Lower lobe of right lung (tissue), 2 donors: ENCODE measurements at regions not wholly inside any gene's neighbourhood (a gene's known extent, or its start where the extent isn't known, plus 50 kb on each side); places are given as distances from the start of the nearest gene placed in this dataset.

Experiments used
- ATAC-seq, 2 donors: fragments of 200-7000 bp; cut with Tn5 transposase; one replicate each; pipeline ENCODE4 v1.9.1; 2020 to 2022; ENCODE audit warnings: mild to moderate bottlenecking in 2 of 2, moderate library complexity in 2 of 2
- DNase-seq: peaks from one replicate; pipeline ENCODE4 v3.0.0-alpha.2; 2020
- H3K27ac ChIP-seq: fragments of 200-600 bp; one replicate; pipeline ENCODE4 v1.8.0; 2022
- H3K27me3 ChIP-seq: fragments of 200-600 bp; one replicate; pipeline ENCODE4 v1.8.0; 2022; ENCODE audit warnings: low read depth
- H3K36me3 ChIP-seq: fragments of 200-600 bp; one replicate; pipeline ENCODE4 v1.8.0; 2022; ENCODE audit warnings: mild to moderate bottlenecking
- H3K4me1 ChIP-seq: fragments of 200-600 bp; one replicate; pipeline ENCODE4 v1.8.0; 2022
- H3K4me3 ChIP-seq: fragments of 200-600 bp; one replicate; pipeline ENCODE4 v1.8.0; 2022; ENCODE audit warnings: mild to moderate bottlenecking
- H3K9me3 ChIP-seq: fragments of 200-600 bp; one replicate; pipeline ENCODE4 v1.8.0; 2022
- CTCF ChIP-seq: fragments of 200-600 bp; IDR thresholded peaks from one replicate; pipeline ENCODE4 v1.8.0; 2022; ENCODE audit warnings: antibody characterized with exemption, mild to moderate bottlenecking
- intact Hi-C: fragments of 100-400 bp; cut with DNase I; formaldehyde crosslinking; loops from one replicate; pipeline ENCODE4 v1.11.0; 2022
- donor health status: DM: no; HTN: yes; CAD: no; lungs with severe emphysema.

GRCh38 chrX:42025861-42026260 lies 102.5 kb upstream of the CASK start:
- intact Hi-C loops, result no loop called here
- no peak for TF ChIP-seq CTCF
- DNase-seq (no peak), ATAC-seq (no peak)
- H3K27ac ChIP-seq, result no peak overlapping the region
- no peaks in the 10 kb centered on the region for H3K36me3 ChIP-seq
- H3K4me1 ChIP-seq, result no peaks in the 10 kb centered on the region
- H3K27me3 ChIP-seq, result no peaks in the 10 kb centered on the region
- H3K9me3 ChIP-seq, result no peaks in the 10 kb centered on the region
- H3K4me3 ChIP-seq, result no peak overlapping the region

DNA sequence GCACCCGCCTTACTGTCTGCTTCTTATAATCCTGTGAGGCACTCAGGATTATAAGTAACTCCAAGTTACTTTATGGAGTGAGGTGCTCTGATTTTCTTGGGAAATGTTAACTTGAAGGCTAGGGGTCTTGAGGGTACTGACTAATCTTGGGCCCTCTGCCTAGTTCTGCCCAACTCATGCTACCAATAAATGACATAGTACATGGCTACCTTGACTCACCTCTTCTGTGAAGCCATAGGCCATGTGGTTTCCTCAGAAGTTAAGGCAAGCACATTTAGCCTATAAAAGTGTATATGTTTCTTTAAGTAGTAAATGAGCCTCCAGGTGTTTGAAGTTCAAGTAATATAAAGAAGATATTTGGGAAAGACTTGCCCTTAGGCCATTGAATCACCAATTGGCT lies 99.8 kb upstream of the CASK start:
- Histone ChIP-seq H3K9me3 (no peaks in the 10 kb centered on the region), H3K4me1 (no peaks in the 10 kb centered on the region), H3K4me3 (no peak overlapping the region), H3K36me3 (no peaks in the 10 kb centered on the region), H3K27me3 (no peaks in the 10 kb centered on the region), H3K27ac (no peak overlapping the region)
- no peak for TF ChIP-seq CTCF
- ATAC-seq, result no peak
- no peak for DNase-seq
- intact Hi-C loops, result no loop called here

- Histone ChIP-seq H3K27ac (no peak overlapping the region), H3K36me3 (no peaks in the 10 kb centered on the region), H3K9me3 (no peaks in the 10 kb centered on the region), H3K4me3 (no peak overlapping the region), H3K27me3 (no peaks in the 10 kb centered on the region), H3K4me1 (no peaks in the 10 kb centered on the region)
- no peak for ATAC-seq
- no peak for TF ChIP-seq CTCF
- DNase-seq, result no peak
- intact Hi-C loops, result no loop called here
Observed at GRCh38 chrX:42022158-42022557, 98.8 kb upstream of the CASK start.

GRCh38 chrX:42021058-42021457 lies 97.7 kb upstream of the CASK start:
- Histone ChIP-seq H3K36me3 (no peaks in the 10 kb centered on the region), H3K4me1 (no peaks in the 10 kb centered on the region), H3K4me3 (no peak overlapping the region), H3K27ac (no peak overlapping the region), H3K27me3 (no peaks in the 10 kb centered on the region), H3K9me3 (no peaks in the 10 kb centered on the region)
- intact Hi-C loops, result no loop called here
- DNase-seq (no peak), ATAC-seq (no peak)
- no peak for TF ChIP-seq CTCF

DNA sequence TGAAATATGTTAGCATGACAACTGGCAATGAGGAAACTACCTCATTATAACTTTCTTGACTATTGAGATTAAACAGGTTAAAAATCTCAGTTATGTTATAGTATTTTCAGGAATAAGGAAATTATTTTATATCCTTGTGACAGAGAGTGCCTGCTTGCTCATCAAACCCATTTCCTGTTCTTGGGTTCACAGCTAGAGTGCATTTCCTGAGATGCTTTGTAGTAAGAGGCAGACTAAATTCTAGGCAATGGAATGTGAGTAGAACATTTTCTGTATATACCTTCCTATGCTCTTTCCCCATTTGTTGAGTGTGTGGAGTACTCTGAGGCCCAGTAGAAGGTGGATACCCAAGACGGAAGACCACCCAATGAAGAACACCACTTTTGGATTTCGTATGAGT lies 96.9 kb upstream of the CASK start:
- no peak for TF ChIP-seq CTCF
- Histone ChIP-seq H3K27ac (no peak overlapping the region), H3K27me3 (no peaks in the 10 kb centered on the region), H3K4me3 (no peak overlapping the region), H3K9me3 (no peaks in the 10 kb centered on the region), H3K4me1 (no peaks in the 10 kb centered on the region), H3K36me3 (no peaks in the 10 kb centered on the region)
- intact Hi-C loops, result no loop called here
- DNase-seq, result no peak
- no peak for ATAC-seq

DNA sequence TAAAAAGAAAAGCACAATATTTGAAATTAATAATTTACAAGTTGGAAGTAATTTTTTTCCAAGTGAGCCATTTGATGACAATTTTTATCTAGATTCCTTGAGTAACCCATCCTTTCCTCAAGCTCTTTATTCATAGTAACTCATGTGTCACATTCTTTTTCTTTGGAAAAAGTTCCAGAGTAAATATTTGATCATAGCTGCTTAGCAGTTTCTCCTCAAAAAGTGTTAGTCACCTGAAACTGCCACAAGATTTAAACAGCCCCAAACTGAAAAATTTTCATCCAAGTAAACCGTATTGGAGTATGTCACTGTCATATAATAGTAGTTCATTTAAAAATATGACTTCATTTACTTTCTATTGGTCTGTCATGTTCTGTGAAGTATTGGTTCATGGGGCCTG lies 94.6 kb upstream of the CASK start:
- DNase-seq (no peak), ATAC-seq (no peak)
- no peak for TF ChIP-seq CTCF
- H3K27me3 ChIP-seq, result no peaks in the 10 kb centered on the region
- H3K4me1 ChIP-seq, result no peaks in the 10 kb centered on the region
- intact Hi-C loops, result no loop called here
- no peak overlapping the region for H3K4me3 ChIP-seq
- H3K9me3 ChIP-seq, result no peaks in the 10 kb centered on the region
- no peaks in the 10 kb centered on the region for H3K36me3 ChIP-seq
- H3K27ac ChIP-seq, result no peak overlapping the region
